Hepatocyte (in vitro differentiated cells): ENCODE measurements at regions not wholly inside any gene's neighbourhood (a gene's known extent, or its start where the extent isn't known, plus 50 kb on each side); places are given as distances from the start of the nearest gene placed in this dataset.

Experiments used
- EZH2 ChIP-seq: fragments of 200-600 bp; sonication (generic); IDR thresholded peaks from 2 replicates; pipeline ENCODE4 v1.6.1; 2016; ENCODE audit warnings: antibody characterized with exemption, mild to moderate bottlenecking, borderline replicate concordance
- EZH2phosphoT487 ChIP-seq: fragments of 200-600 bp; sonication (generic); IDR thresholded peaks from one replicate; pipeline ENCODE4 v1.6.1; 2018; ENCODE audit warnings: antibody characterized with exemption, mild to moderate bottlenecking, low read depth, moderate library complexity; ENCODE audit not compliant: unreplicated experiment, severe bottlenecking
- TF ChIP-seq, protein P1 (sequence below): fragments of 200-600 bp; sonication (generic); IDR thresholded peaks from 2 replicates; pipeline ENCODE4 v1.5.1; 2016; ENCODE audit warnings: antibody characterized with exemption, mild to moderate bottlenecking; ENCODE audit not compliant: poor library complexity

- TF ChIP-seq, protein P1, sequence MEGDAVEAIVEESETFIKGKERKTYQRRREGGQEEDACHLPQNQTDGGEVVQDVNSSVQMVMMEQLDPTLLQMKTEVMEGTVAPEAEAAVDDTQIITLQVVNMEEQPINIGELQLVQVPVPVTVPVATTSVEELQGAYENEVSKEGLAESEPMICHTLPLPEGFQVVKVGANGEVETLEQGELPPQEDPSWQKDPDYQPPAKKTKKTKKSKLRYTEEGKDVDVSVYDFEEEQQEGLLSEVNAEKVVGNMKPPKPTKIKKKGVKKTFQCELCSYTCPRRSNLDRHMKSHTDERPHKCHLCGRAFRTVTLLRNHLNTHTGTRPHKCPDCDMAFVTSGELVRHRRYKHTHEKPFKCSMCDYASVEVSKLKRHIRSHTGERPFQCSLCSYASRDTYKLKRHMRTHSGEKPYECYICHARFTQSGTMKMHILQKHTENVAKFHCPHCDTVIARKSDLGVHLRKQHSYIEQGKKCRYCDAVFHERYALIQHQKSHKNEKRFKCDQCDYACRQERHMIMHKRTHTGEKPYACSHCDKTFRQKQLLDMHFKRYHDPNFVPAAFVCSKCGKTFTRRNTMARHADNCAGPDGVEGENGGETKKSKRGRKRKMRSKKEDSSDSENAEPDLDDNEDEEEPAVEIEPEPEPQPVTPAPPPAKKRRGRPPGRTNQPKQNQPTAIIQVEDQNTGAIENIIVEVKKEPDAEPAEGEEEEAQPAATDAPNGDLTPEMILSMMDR, result no peak
- TF ChIP-seq EZH2, result no peak
- no peak for TF ChIP-seq EZH2phosphoT487
These were observed 271.4 kb upstream of the C11orf87 start for GRCh38 chr11:109150581-109150980.
